SK-N-SH (cell line): ENCODE measurements at regions not wholly inside any gene's neighbourhood (a gene's known extent, or its start where the extent isn't known, plus 50 kb on each side); places are given as distances from the start of the nearest gene placed in this dataset.

Experiments used
- FOXM1 ChIP-seq: IDR thresholded peaks from 2 replicates; pipeline ENCODE4 v1.4.0; 2012; ENCODE audit warnings: low read depth, mild to moderate bottlenecking
- RCOR1 ChIP-seq: fragments of 150-350 bp; IDR thresholded peaks from 2 replicates; pipeline ENCODE4 v1.6.1; 2017; ENCODE audit warnings: antibody characterized with exemption, low read length
- USF1 ChIP-seq: IDR thresholded peaks from 2 replicates; pipeline ENCODE4 v1.4.0; 2012; ENCODE audit warnings: low read depth, borderline replicate concordance
- TF ChIP-seq, protein P1 (sequence below): fragments of 200-600 bp; sonication (generic); IDR thresholded peaks from 2 replicates; pipeline ENCODE4 v1.6.1; 2017; ENCODE audit warnings: antibody characterized with exemption, mild to moderate bottlenecking, moderate library complexity
- TF ChIP-seq, protein P2 (sequence below): IDR thresholded peaks from 2 replicates; pipeline ENCODE4 v1.4.0; 2012; ENCODE audit warnings: low read depth

- TF ChIP-seq, protein P1, sequence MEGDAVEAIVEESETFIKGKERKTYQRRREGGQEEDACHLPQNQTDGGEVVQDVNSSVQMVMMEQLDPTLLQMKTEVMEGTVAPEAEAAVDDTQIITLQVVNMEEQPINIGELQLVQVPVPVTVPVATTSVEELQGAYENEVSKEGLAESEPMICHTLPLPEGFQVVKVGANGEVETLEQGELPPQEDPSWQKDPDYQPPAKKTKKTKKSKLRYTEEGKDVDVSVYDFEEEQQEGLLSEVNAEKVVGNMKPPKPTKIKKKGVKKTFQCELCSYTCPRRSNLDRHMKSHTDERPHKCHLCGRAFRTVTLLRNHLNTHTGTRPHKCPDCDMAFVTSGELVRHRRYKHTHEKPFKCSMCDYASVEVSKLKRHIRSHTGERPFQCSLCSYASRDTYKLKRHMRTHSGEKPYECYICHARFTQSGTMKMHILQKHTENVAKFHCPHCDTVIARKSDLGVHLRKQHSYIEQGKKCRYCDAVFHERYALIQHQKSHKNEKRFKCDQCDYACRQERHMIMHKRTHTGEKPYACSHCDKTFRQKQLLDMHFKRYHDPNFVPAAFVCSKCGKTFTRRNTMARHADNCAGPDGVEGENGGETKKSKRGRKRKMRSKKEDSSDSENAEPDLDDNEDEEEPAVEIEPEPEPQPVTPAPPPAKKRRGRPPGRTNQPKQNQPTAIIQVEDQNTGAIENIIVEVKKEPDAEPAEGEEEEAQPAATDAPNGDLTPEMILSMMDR: no peak
- TF ChIP-seq, protein P2, sequence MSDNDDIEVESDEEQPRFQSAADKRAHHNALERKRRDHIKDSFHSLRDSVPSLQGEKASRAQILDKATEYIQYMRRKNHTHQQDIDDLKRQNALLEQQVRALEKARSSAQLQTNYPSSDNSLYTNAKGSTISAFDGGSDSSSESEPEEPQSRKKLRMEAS: no peak
- TF ChIP-seq RCOR1 (no peak), USF1 (no peak), FOXM1 (no peak)
Observed at GRCh38 chr2:242004223-242004901, 134.8 kb downstream of the RTP5 start.
